ENCODE measurements at regions not wholly inside any gene's neighbourhood (a gene's known extent, or its start where the extent isn't known, plus 50 kb on each side); places are given as distances from the start of the nearest gene placed in this dataset.

GRCh38 chr21:32894321-32894720, 122.8 kb upstream of the PAXBP1 start:
- Mint-ChIP-seq H3K27ac (no peak overlapping the region), H3K4me3 (no peak overlapping the region), H3K9me3 (ENCODE audit: low read depth) (peaks cover 6% of the 10 kb centered on the region), H3K4me1 (no peaks in the 10 kb centered on the region), H3K27me3 (peaks cover 30% of the 10 kb centered on the region), H3K36me3 (no peaks in the 10 kb centered on the region)
- ATAC-seq (no peak), DNase-seq (no peak)
- CTCF ChIA-PET, result interaction anchor here (1.2 kb wide), 1 partner anchor 46 kb away, joined by 3 read pairs; no protein-coding TSS in a partner anchor

GRCh38 chr21:32900814-32901213, 124.9 kb upstream of the OLIG2 start:
- H3K4me1 Mint-ChIP-seq, result no peaks in the 10 kb centered on the region
- no peaks in the 10 kb centered on the region for H3K36me3 Mint-ChIP-seq
- H3K4me3 Mint-ChIP-seq, result no peak overlapping the region
- H3K9me3 Mint-ChIP-seq (ENCODE audit: low read depth), result no peaks in the 10 kb centered on the region
- CTCF ChIA-PET, result no interaction called here
- no peak overlapping the region for H3K27ac Mint-ChIP-seq
- H3K27me3 Mint-ChIP-seq, result peaks cover 23% of the 10 kb centered on the region
- no peak for DNase-seq
- ATAC-seq, result no peak

- CTCF ChIA-PET, result no interaction called here
- H3K36me3 Mint-ChIP-seq, result no peaks in the 10 kb centered on the region
- no peak overlapping the region for H3K4me3 Mint-ChIP-seq
- ATAC-seq, result no peak
- no peaks in the 10 kb centered on the region for H3K4me1 Mint-ChIP-seq
- no peaks in the 10 kb centered on the region for H3K9me3 Mint-ChIP-seq (ENCODE audit: low read depth)
- H3K27ac Mint-ChIP-seq, result no peak overlapping the region
- peaks cover 19% of the 10 kb centered on the region for H3K27me3 Mint-ChIP-seq
- DNase-seq, result no peak
Observed at GRCh38 chr21:32907521-32907920, 118.2 kb upstream of the OLIG2 start.

GRCh38 chr21:32908534-32908933, 117.2 kb upstream of the OLIG2 start:
- Mint-ChIP-seq H3K27ac (no peak overlapping the region), H3K27me3 (peaks cover 15% of the 10 kb centered on the region), H3K9me3 (ENCODE audit: low read depth) (no peaks in the 10 kb centered on the region), H3K36me3 (no peaks in the 10 kb centered on the region), H3K4me3 (no peak overlapping the region), H3K4me1 (no peaks in the 10 kb centered on the region)
- DNase-seq (no peak), ATAC-seq (no peak)
- CTCF ChIA-PET, result no interaction called here

- DNase-seq, result no peak
- H3K9me3 Mint-ChIP-seq (ENCODE audit: low read depth), result no peaks in the 10 kb centered on the region
- ATAC-seq, result no peak
- peaks cover 7% of the 10 kb centered on the region for H3K4me1 Mint-ChIP-seq
- peaks cover 15% of the 10 kb centered on the region for H3K27me3 Mint-ChIP-seq
- H3K27ac Mint-ChIP-seq, result no peak overlapping the region
- CTCF ChIA-PET, result interaction anchor here (0.6 to 1.9 kb wide), 2 partner anchors 14 to 23 kb away, joined by 3 to 5 read pairs; no protein-coding TSS in a partner anchor
- no peaks in the 10 kb centered on the region for H3K36me3 Mint-ChIP-seq
- no peak overlapping the region for H3K4me3 Mint-ChIP-seq
Observed at GRCh38 chr21:32909393-32909792, 116.3 kb upstream of the OLIG2 start.

GRCh38 chr21:32914424-32915039, 111.2 kb upstream of the OLIG2 start:
- Mint-ChIP-seq H3K36me3 (no peaks in the 10 kb centered on the region), H3K9me3 (ENCODE audit: low read depth) (no peaks in the 10 kb centered on the region), H3K4me3 (no peak overlapping the region), H3K4me1 (peaks cover 20% of the 10 kb centered on the region), H3K27ac (peak overlapping the region; percentile 4), H3K27me3 (peaks cover 18% of the 10 kb centered on the region)
- ATAC-seq (peak; percentile 72), DNase-seq (no peak)
- CTCF ChIA-PET, result no interaction called here

- Mint-ChIP-seq H3K4me3 (no peak overlapping the region), H3K36me3 (no peaks in the 10 kb centered on the region), H3K4me1 (peaks cover 20% of the 10 kb centered on the region), H3K27ac (no peak overlapping the region), H3K9me3 (ENCODE audit: low read depth) (no peaks in the 10 kb centered on the region), H3K27me3 (peaks cover 17% of the 10 kb centered on the region)
- DNase-seq (no peak), ATAC-seq (no peak)
- CTCF ChIA-PET, result interaction anchor here (1.1 kb wide), 1 partner anchor 377 kb away, joined by 3 read pairs; no protein-coding TSS in a partner anchor
Observed at GRCh38 chr21:32915099-32915498, 110.6 kb upstream of the OLIG2 start.

GRCh38 chr21:32916088-32916487, 109.6 kb upstream of the OLIG2 start:
- no peaks in the 10 kb centered on the region for H3K36me3 Mint-ChIP-seq
- CTCF ChIA-PET, result interaction anchor here (1.1 kb wide), 1 partner anchor 376 kb away, joined by 3 read pairs; no protein-coding TSS in a partner anchor

GRCh38 chr21:32916522-32917099, 109.1 kb upstream of the OLIG2 start:
- H3K27ac Mint-ChIP-seq, result no peak overlapping the region
- CTCF ChIA-PET, result interaction anchor here (2.4 kb wide), 1 partner anchor 24 kb away, joined by 8 read pairs; no protein-coding TSS in a partner anchor
- H3K36me3 Mint-ChIP-seq, result no peaks in the 10 kb centered on the region
- no peak for ATAC-seq
- H3K27me3 Mint-ChIP-seq, result peaks cover 14% of the 10 kb centered on the region
- H3K4me1 Mint-ChIP-seq, result peaks cover 20% of the 10 kb centered on the region
- no peak for DNase-seq
- no peak overlapping the region for H3K4me3 Mint-ChIP-seq
- H3K9me3 Mint-ChIP-seq (ENCODE audit: low read depth), result no peaks in the 10 kb centered on the region

More at GRCh38 chr21:32916088-32916487, 109.6 kb upstream of the OLIG2 start:
- Mint-ChIP-seq H3K27me3 (peaks cover 14% of the 10 kb centered on the region), H3K4me1 (peaks cover 20% of the 10 kb centered on the region), H3K4me3 (no peak overlapping the region), H3K9me3 (ENCODE audit: low read depth) (no peaks in the 10 kb centered on the region), H3K27ac (no peak overlapping the region)
- no peak for ATAC-seq
- DNase-seq, result no peak

- no peak for DNase-seq
- no peak overlapping the region for H3K27ac Mint-ChIP-seq
- no peaks in the 10 kb centered on the region for H3K36me3 Mint-ChIP-seq
- no peak overlapping the region for H3K4me3 Mint-ChIP-seq
- H3K9me3 Mint-ChIP-seq (ENCODE audit: low read depth), result no peaks in the 10 kb centered on the region
- peaks cover 17% of the 10 kb centered on the region for H3K27me3 Mint-ChIP-seq
- no peak for ATAC-seq
- peaks cover 20% of the 10 kb centered on the region for H3K4me1 Mint-ChIP-seq
- CTCF ChIA-PET, result interaction anchor here (1.3 to 2.4 kb wide), 2 partner anchors 23 to 268 kb away, joined by 3 to 8 read pairs; no protein-coding TSS in a partner anchor
Observed at GRCh38 chr21:32917362-32918135, 108.2 kb upstream of the OLIG2 start.

- H3K4me1 Mint-ChIP-seq, result peaks cover 20% of the 10 kb centered on the region
- H3K4me3 Mint-ChIP-seq, result no peak overlapping the region
- no peaks in the 10 kb centered on the region for H3K9me3 Mint-ChIP-seq (ENCODE audit: low read depth)
- peaks cover 22% of the 10 kb centered on the region for H3K27me3 Mint-ChIP-seq
- H3K27ac Mint-ChIP-seq, result no peak overlapping the region
- no peak for DNase-seq
- CTCF ChIA-PET, result interaction anchor here (1.3 to 2.4 kb wide), 3 partner anchors 21 to 267 kb away, joined by 3 to 9 read pairs (median 8); no protein-coding TSS in a partner anchor
- no peaks in the 10 kb centered on the region for H3K36me3 Mint-ChIP-seq
- ATAC-seq, result no peak
Observed at GRCh38 chr21:32918478-32919120, 107.1 kb upstream of the OLIG2 start.

- Mint-ChIP-seq H3K4me3 (no peak overlapping the region), H3K36me3 (peaks cover 6% of the 10 kb centered on the region), H3K27ac (no peak overlapping the region), H3K4me1 (peaks cover 3% of the 10 kb centered on the region), H3K27me3 (peaks cover 35% of the 10 kb centered on the region), H3K9me3 (ENCODE audit: low read depth) (peaks cover 14% of the 10 kb centered on the region)
- ATAC-seq (no peak), DNase-seq (no peak)
- CTCF ChIA-PET, result interaction anchor here (1.1 kb wide), 1 partner anchor 440 kb away, joined by 3 read pairs; no protein-coding TSS in a partner anchor
Observed at GRCh38 chr21:32920474-32920873, 105.3 kb upstream of the OLIG2 start.

GRCh38 chr21:32921632-32922230, 104.0 kb upstream of the OLIG2 start:
- Mint-ChIP-seq H3K36me3 (peaks cover 8% of the 10 kb centered on the region), H3K27me3 (peaks cover 35% of the 10 kb centered on the region), H3K4me3 (no peak overlapping the region), H3K9me3 (ENCODE audit: low read depth) (peaks cover 18% of the 10 kb centered on the region), H3K27ac (no peak overlapping the region), H3K4me1 (no peaks in the 10 kb centered on the region)
- CTCF ChIA-PET, result interaction anchor here (1.0 to 2.4 kb wide), 6 partner anchors 10 to 275 kb away, joined by 3 to 8 read pairs (median 3); no protein-coding TSS in a partner anchor
- no peak for ATAC-seq
- DNase-seq, result no peak
